ENCODE measurements at regions not wholly inside any gene's neighbourhood (a gene's known extent, or its start where the extent isn't known, plus 50 kb on each side); places are given as distances from the start of the nearest gene placed in this dataset.

DNA sequence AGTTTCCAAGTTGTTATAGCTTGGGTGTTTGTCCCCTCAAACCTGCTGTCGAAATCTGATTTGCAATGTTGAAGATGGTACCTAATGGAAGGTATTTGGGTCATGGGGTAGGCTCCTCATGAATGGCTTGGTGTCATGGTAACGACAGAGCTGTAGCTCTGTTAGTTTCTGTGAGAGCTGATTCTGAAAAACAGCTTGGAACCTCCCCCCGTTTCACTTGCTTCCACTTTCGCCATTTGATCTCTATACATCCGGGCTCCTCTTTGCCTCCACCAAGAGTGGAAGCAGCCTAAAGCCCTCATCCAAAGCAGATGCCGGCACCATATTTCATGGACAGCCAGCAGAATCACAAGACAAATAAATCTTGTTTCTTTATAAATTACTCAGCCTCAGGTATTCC is 1035.1 kb upstream of the SLC39A10 start:
- no peak overlapping the region for H3K4me3 ChIP-seq (ENCODE audit: low read depth, low read length)
- DNase-seq (ENCODE audit: low read depth): no peak
- TF ChIP-seq, protein P1, sequence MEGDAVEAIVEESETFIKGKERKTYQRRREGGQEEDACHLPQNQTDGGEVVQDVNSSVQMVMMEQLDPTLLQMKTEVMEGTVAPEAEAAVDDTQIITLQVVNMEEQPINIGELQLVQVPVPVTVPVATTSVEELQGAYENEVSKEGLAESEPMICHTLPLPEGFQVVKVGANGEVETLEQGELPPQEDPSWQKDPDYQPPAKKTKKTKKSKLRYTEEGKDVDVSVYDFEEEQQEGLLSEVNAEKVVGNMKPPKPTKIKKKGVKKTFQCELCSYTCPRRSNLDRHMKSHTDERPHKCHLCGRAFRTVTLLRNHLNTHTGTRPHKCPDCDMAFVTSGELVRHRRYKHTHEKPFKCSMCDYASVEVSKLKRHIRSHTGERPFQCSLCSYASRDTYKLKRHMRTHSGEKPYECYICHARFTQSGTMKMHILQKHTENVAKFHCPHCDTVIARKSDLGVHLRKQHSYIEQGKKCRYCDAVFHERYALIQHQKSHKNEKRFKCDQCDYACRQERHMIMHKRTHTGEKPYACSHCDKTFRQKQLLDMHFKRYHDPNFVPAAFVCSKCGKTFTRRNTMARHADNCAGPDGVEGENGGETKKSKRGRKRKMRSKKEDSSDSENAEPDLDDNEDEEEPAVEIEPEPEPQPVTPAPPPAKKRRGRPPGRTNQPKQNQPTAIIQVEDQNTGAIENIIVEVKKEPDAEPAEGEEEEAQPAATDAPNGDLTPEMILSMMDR (IDR thresholded peaks at IDR 0.05; ENCODE audit: insufficient read depth, low read depth, low read length): no peak

- TF ChIP-seq, protein P1 (IDR thresholded peaks at IDR 0.05; ENCODE audit: insufficient read depth, low read depth, low read length): no peak
- no peak overlapping the region for H3K4me3 ChIP-seq (ENCODE audit: low read depth, low read length)
- DNase-seq (ENCODE audit: low read depth): no peak
Observed at GRCh38 chr2:194619366-194619765, 1037.7 kb upstream of the SLC39A10 start.

DNA sequence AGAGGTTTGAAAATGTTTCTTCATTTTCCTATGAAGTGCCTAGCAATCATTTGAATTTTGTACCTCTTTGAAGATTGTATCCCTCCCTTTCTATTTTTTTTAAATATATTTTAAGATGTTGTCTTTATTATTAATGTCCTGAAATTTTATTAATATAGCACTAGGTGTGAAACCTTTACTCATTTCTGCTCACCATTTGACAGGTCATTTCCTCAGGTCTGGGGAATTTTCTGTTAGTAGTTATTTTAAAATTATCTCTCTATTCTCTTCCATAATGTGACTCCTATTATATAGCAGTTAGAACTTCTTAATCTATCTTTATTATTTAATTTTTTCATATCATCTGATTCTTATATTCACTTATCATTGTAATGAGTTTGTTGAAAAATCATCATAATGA is 1038.6 kb upstream of the SLC39A10 start:
- no peak overlapping the region for H3K4me3 ChIP-seq (ENCODE audit: low read depth, low read length)
- TF ChIP-seq, protein P1 (IDR thresholded peaks at IDR 0.05; ENCODE audit: insufficient read depth, low read depth, low read length): no peak
- no peak for DNase-seq (ENCODE audit: low read depth)

DNA sequence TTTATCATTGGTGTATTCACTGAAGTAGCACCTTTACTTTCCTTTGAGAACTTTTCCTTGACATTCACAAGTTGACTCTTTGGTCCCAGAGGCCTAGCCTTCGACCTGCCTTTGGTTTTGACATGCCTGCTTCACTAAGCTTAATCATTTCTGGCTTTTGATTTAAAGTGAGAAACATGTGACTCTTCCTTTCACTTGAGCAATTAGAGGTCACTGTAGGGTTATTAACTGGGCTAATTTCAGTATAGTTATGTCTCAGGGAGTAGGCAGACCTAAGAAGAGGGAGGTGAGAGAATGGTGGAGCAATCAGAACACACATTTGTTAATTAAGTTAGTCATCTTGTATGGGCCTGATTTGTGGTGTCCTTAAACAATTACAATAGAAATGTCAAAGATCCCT is 1040.7 kb upstream of the SLC39A10 start:
- no peak for DNase-seq (ENCODE audit: low read depth)
- TF ChIP-seq, protein P1 (IDR thresholded peaks at IDR 0.05; ENCODE audit: insufficient read depth, low read depth, low read length): no peak
- H3K4me3 ChIP-seq (ENCODE audit: low read depth, low read length): no peak overlapping the region

DNA sequence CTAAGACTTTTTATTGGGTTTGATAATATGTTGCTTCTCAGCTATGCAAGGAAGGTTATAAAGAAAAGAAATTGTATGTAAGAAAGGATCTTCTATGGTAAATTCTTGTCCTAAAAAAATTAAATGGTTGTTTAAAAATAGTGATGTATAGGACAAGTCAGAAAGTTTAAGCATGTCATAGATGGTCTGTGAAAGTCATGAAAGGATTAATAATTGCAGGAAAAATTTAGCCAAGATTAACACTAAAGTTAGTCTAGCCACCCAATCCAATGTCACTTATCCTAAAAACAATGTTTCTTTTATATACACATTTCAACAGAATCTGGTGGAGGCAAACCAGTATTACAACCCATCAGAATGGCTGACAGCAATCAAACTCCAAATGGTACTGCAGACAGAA is 1046.7 kb upstream of the SLC39A10 start:
- DNase-seq (ENCODE audit: low read depth): no peak

GRCh38 chr2:194603429-194603828 is 1053.6 kb upstream of the SLC39A10 start:
- TF ChIP-seq, protein P1 (IDR thresholded peaks at IDR 0.05; ENCODE audit: insufficient read depth, low read depth, low read length): no peak
- DNase-seq (ENCODE audit: low read depth): no peak

More for the DNA sequence above, 1046.7 kb upstream of the SLC39A10 start:
- H3K4me3 ChIP-seq (ENCODE audit: low read depth, low read length): no peak overlapping the region
- TF ChIP-seq, protein P1 (IDR thresholded peaks at IDR 0.05; ENCODE audit: insufficient read depth, low read depth, low read length): no peak

DNA sequence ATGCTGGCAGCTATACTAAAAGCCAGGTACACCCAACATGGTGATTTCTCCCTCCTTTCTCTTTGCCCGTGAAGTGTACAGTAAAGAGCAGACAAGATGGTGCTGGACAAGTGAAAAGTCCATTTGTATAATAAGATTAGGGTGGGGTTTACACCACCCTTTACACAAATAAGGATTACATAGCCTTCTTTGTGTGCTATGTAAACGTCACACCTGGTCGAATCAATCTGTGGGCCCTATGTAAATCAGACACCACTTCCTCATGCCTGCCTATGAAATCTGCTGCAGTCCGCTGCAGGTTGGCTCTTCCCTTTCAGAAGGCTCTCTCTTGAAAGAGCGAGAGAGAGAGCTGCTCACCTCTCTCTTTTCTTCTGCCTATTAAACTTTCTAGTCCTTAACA is 1054.3 kb upstream of the SLC39A10 start:
- TF ChIP-seq, protein P1 (IDR thresholded peaks at IDR 0.05; ENCODE audit: insufficient read depth, low read depth, low read length): no peak
- no peak for DNase-seq (ENCODE audit: low read depth)
- H3K4me3 ChIP-seq (ENCODE audit: low read depth, low read length): no peak overlapping the region

More at GRCh38 chr2:194603429-194603828, 1053.6 kb upstream of the SLC39A10 start:
- no peak overlapping the region for H3K4me3 ChIP-seq (ENCODE audit: low read depth, low read length)

Data from fibroblast of villous mesenchyme (primary cell).